Spleen (tissue), 11 donors: ENCODE measurements at regions not wholly inside any gene's neighbourhood (a gene's known extent, or its start where the extent isn't known, plus 50 kb on each side); places are given as distances from the start of the nearest gene placed in this dataset.

Experiments used
- DNase-seq: peaks from one replicate; pipeline ENCODE4 v3.0.0-alpha.2; 2020
- H3K27ac ChIP-seq, 8 donors: fragments of 200-600 bp; sonication (generic) in 7 of 8; 1 replicate in 4 of 8; 2 replicates in 4 of 8; pipeline versions ENCODE4 v1.5.0 to v1.8.0; 2016 to 2021; ENCODE audit warnings: inconsistent platforms in 4 of 8, mild to moderate bottlenecking in 4 of 8, moderate library complexity in 1 of 8
- H3K27me3 ChIP-seq, 7 donors: fragments of 200-600 bp; sonication (generic) in 6 of 7; replicated peaks in 1 of 7; 1 replicate in 4 of 7; 2 replicates in 3 of 7; pipeline versions ENCODE4 v1.5.0 to v1.8.0; 2016 to 2021; ENCODE audit warnings: inconsistent platforms in 3 of 7, mild to moderate bottlenecking in 1 of 7
- H3K36me3 ChIP-seq, 6 donors: fragments of 200-600 bp; sonication (generic) in 5 of 6; 1 replicate in 4 of 6; 2 replicates in 2 of 6; pipeline versions ENCODE4 v1.5.0 to v1.8.0; 2016 to 2021; ENCODE audit warnings: inconsistent platforms in 2 of 6
- H3K4me1 ChIP-seq, 6 donors: fragments of 200-600 bp; sonication (generic) in 5 of 6; 1 replicate in 3 of 6; 2 replicates in 3 of 6; pipeline versions ENCODE4 v1.5.0 to v1.8.0; 2016 to 2021; ENCODE audit warnings: inconsistent platforms in 3 of 6
- H3K4me3 ChIP-seq, 8 donors: fragments of 200-600 bp; sonication (generic) in 7 of 8; 1 replicate in 4 of 8; 2 replicates in 4 of 8; pipeline versions ENCODE4 v1.5.0 to v1.8.0; 2016 to 2021; ENCODE audit warnings: inconsistent platforms in 4 of 8, mild to moderate bottlenecking in 4 of 8, moderate library complexity in 2 of 8
- H3K9me3 ChIP-seq, 8 donors: fragments of 200-600 bp; sonication (generic) in 7 of 8; 1 replicate in 4 of 8; 2 replicates in 4 of 8; pipeline versions ENCODE4 v1.5.0 to v1.8.0; 2016 to 2021; ENCODE audit warnings: inconsistent platforms in 4 of 8
- CTCF ChIP-seq, 11 experiments: fragments of 200-600 bp in 7 of 11; fragments of 450-650 bp in 4 of 11; sonication (generic) in 4 of 11; IDR thresholded peaks in 8 of 11; conservative IDR thresholded peaks in 3 of 11; 1 replicate in 7 of 11; 2 replicates in 4 of 11; pipeline versions ENCODE4 v1.4.0 to v1.8.0; 2016 to 2021; ENCODE audit warnings: antibody characterized with exemption in 11 of 11, inconsistent platforms in 4 of 11, mild to moderate bottlenecking in 1 of 11
- POLR2A ChIP-seq, 3 donors: fragments of 450-650 bp; IDR thresholded peaks; one replicate each; pipeline ENCODE4 v1.5.1; 2017; ENCODE audit warnings: antibody characterized with exemption in 3 of 3, mild to moderate bottlenecking in 1 of 3
- POLR2AphosphoS5 ChIP-seq, 3 donors: sonication (generic); formaldehyde crosslinking; IDR thresholded peaks; one replicate each; pipeline ENCODE4 v1.5.1; 2017; ENCODE audit warnings: antibody characterized with exemption in 3 of 3
- WGBS, 5 donors: extraction: QIAGEN DNeasy Blood & Tissue Kit in 3 of 5; methylation state at CpG; one replicate each; pipeline versions ENCODE4 v1.1.5 to v1.1.7; 2013 to 2018; 5-methylcytosine and 5-hydroxymethylcytosine counted together
- intact Hi-C: fragments of 100-400 bp; cut with DNase I; formaldehyde crosslinking; loops from one replicate; pipeline ENCODE4 v1.15.0; 2023; ENCODE audit warnings: low total_unique reads
- donor health status: healthy with polysubstance abuse.
- donor health status: DM: no; HTN: no; CAD: no; lungs with moderate emphysema.
- donor health status: DM: no; HTN: no; CAD: no.
- donor health status: Bipolar disorder and iron deficiency.
- donor health status: healthy.
- donor health status: DM: no; HTN: no; CAD: no.
- donor health status: DM: yes; HTN: yes; CAD: no.

DNA sequence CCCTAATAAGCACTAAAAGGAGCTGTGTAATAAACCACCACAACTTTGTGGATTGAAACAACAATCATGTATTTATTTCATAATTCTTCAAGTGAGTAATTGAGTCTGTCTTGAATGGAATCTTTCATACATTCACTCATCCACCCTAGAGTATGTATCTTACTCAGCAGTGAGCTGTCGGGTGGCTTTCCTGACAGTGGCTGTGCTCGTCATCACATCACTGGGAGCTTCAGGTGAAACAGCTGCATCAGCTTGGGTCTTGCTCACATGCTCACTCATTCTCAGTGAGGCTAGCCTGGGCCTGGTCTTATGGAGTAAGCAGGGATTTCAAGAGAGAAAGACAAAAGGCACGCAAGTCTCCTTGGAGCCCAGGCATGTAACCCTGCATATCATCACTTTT lies 271.4 kb downstream of the POM121L12 start:
- TF ChIP-seq CTCF (IDR thresholded peaks at IDR 0.05 in 8 of 11, conservative IDR thresholded peaks at IDR 0.05 in 3 of 11) (no peak), POLR2A (IDR thresholded peaks at IDR 0.05) (no peak), POLR2AphosphoS5 (IDR thresholded peaks at IDR 0.05) (no peak)
- peaks cover 0 to 41% (median 5%) of the 10 kb centered on the region in 8 donors for H3K9me3 ChIP-seq
- 84 to 96% (median 85%) methylated on average over 3 of the region's 3 CpGs for WGBS, 5 donors
- intact Hi-C loops = no loop called here
- no peak overlapping the region for H3K4me3 ChIP-seq
- no peaks in the 10 kb centered on the region for H3K36me3 ChIP-seq
- H3K27ac ChIP-seq = no peak overlapping the region
- H3K4me1 ChIP-seq = no peaks in the 10 kb centered on the region
- DNase-seq = no peak
- H3K27me3 ChIP-seq = no peaks in the 10 kb centered on the region

- H3K4me3 ChIP-seq = no peak overlapping the region
- no peaks in the 10 kb centered on the region for H3K27me3 ChIP-seq
- no peak overlapping the region for H3K27ac ChIP-seq
- no peak for TF ChIP-seq CTCF (IDR thresholded peaks at IDR 0.05 in 8 of 11, conservative IDR thresholded peaks at IDR 0.05 in 3 of 11)
- no peak for TF ChIP-seq POLR2AphosphoS5 (IDR thresholded peaks at IDR 0.05)
- no peak for TF ChIP-seq POLR2A (IDR thresholded peaks at IDR 0.05)
- DNase-seq = no peak
- intact Hi-C loops = no loop called here
- H3K4me1 ChIP-seq = no peaks in the 10 kb centered on the region
- peaks cover 0 to 26% (median 2%) of the 10 kb centered on the region in 8 donors for H3K9me3 ChIP-seq
- no peaks in the 10 kb centered on the region for H3K36me3 ChIP-seq
- WGBS, 5 donors = 79 to 89% (median 81%) methylated on average over 5 of the region's 5 CpGs
Observed at GRCh38 chr7:53311205-53311604, 275.8 kb downstream of the POM121L12 start.

GRCh38 chr7:53315981-53316380 lies 280.5 kb downstream of the POM121L12 start:
- H3K4me3 ChIP-seq = no peak overlapping the region
- H3K36me3 ChIP-seq = no peaks in the 10 kb centered on the region
- 59 to 84% (median 62%) methylated on average over 6 of the region's 6 CpGs for WGBS, 5 donors
- peaks cover 0 to 40% (median 7%) of the 10 kb centered on the region in 8 donors for H3K9me3 ChIP-seq
- DNase-seq = no peak
- no peaks in the 10 kb centered on the region for H3K4me1 ChIP-seq
- H3K27me3 ChIP-seq = no peaks in the 10 kb centered on the region
- TF ChIP-seq CTCF (IDR thresholded peaks at IDR 0.05 in 8 of 11, conservative IDR thresholded peaks at IDR 0.05 in 3 of 11) (no peak), POLR2A (IDR thresholded peaks at IDR 0.05) (no peak), POLR2AphosphoS5 (IDR thresholded peaks at IDR 0.05) (no peak)
- H3K27ac ChIP-seq = no peak overlapping the region
- intact Hi-C loops = no loop called here

DNA sequence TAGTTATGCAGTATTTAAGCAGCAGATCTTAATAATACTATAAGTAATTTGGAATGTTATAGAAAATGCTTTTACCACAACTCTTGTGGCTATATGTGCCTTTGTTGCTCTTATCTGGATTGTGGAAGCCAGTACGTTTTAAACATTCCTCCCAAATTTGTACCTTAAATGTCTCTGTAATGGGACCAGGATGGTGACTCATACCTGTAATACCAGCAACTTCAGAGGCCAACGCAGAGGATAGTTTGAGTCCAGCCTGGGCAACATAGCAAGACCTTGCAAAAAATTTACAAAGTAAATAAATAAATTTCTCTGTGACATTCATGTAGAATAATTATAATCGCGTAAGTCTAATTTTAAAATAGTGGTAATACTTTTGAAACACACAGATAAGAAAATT lies 283.1 kb downstream of the POM121L12 start:
- TF ChIP-seq CTCF (IDR thresholded peaks at IDR 0.05 in 8 of 11, conservative IDR thresholded peaks at IDR 0.05 in 3 of 11) = no peak
- no peak for TF ChIP-seq POLR2A (IDR thresholded peaks at IDR 0.05)
- no peak for TF ChIP-seq POLR2AphosphoS5 (IDR thresholded peaks at IDR 0.05)
- Histone ChIP-seq H3K36me3 (no peaks in the 10 kb centered on the region), H3K27me3 (no peaks in the 10 kb centered on the region), H3K9me3 (peaks cover 0 to 46% (median 16%) of the 10 kb centered on the region in 8 donors), H3K4me3 (no peak overlapping the region), H3K27ac (no peak overlapping the region), H3K4me1 (no peaks in the 10 kb centered on the region)
- DNase-seq = no peak
- 85 to 91% (median 88%) methylated on average over 4 of the region's 4 CpGs for WGBS, 5 donors
- intact Hi-C loops = no loop called here
